HepG2 (cell line): ENCODE measurements at regions not wholly inside any gene's neighbourhood (a gene's known extent, or its start where the extent isn't known, plus 50 kb on each side); places are given as distances from the start of the nearest gene placed in this dataset.

Experiments used
- EP300 ChIP-seq, 3 experiments: sonication (generic) in 1 of 3; formaldehyde crosslinking in 1 of 3; IDR thresholded peaks; 2 replicates each; pipeline versions ENCODE4 v1.5.1 to v1.6.1; 2011 to 2020; ENCODE audit warnings: low read depth in 2 of 3, low read length in 2 of 3, borderline replicate concordance in 1 of 3, improper control_type of control experiment in 1 of 3, mild to moderate bottlenecking in 1 of 3, missing genetic modification reagents in 1 of 3, moderate library complexity in 1 of 3
- FOXA3 ChIP-seq: IDR thresholded peaks from 2 replicates; pipeline ENCODE4 v1.6.1; 2016; ENCODE audit warnings: missing genetic modification reagents, missing compliant biosample characterization
- FOXM1 ChIP-seq: sonication (generic); formaldehyde crosslinking; IDR thresholded peaks from 2 replicates; pipeline ENCODE4 v1.5.0; 2020; ENCODE audit warnings: missing genetic modification reagents
- HOXA9 ChIP-seq: sonication (generic); formaldehyde crosslinking; IDR thresholded peaks from 2 replicates; pipeline ENCODE4 v1.8.1; 2022; ENCODE audit warnings: missing genetic modification reagents, mild to moderate bottlenecking, moderate library complexity, borderline replicate concordance
- RAD21 ChIP-seq: fragments of 450-650 bp; formaldehyde crosslinking; IDR thresholded peaks from 2 replicates; pipeline ENCODE4 v1.5.0; 2020; ENCODE audit warnings: mild to moderate bottlenecking
- TF ChIP-seq, protein P1 (sequence below): sonication (generic); formaldehyde crosslinking; IDR thresholded peaks from 2 replicates; pipeline ENCODE4 v1.5.0; 2020; ENCODE audit warnings: mild to moderate bottlenecking, missing genetic modification reagents, moderate library complexity
- TF ChIP-seq, protein P2 (sequence below): sonication (generic); formaldehyde crosslinking; IDR thresholded peaks from 2 replicates; pipeline ENCODE4 v1.4.0; 2020; ENCODE audit warnings: missing genetic modification reagents
- TF ChIP-seq, protein P3 (sequence below): sonication (generic); formaldehyde crosslinking; IDR thresholded peaks from 2 replicates; pipeline ENCODE4 v1.4.0; 2020; ENCODE audit warnings: mild to moderate bottlenecking, missing genetic modification reagents
- TF ChIP-seq, protein P4 (sequence below), 2 experiments: sonication (generic) in 1 of 2; formaldehyde crosslinking in 1 of 2; IDR thresholded peaks; 2 replicates each; pipeline versions ENCODE4 v1.5.1 to v1.6.1; 2011 to 2020; ENCODE audit warnings: borderline replicate concordance in 1 of 2, low read depth in 1 of 2, low read length in 1 of 2, mild to moderate bottlenecking in 1 of 2, missing genetic modification reagents in 1 of 2, moderate library complexity in 1 of 2
- TF ChIP-seq, protein P5 (sequence below): IDR thresholded peaks from 2 replicates; pipeline ENCODE4 v1.6.1; 2016

DNA sequence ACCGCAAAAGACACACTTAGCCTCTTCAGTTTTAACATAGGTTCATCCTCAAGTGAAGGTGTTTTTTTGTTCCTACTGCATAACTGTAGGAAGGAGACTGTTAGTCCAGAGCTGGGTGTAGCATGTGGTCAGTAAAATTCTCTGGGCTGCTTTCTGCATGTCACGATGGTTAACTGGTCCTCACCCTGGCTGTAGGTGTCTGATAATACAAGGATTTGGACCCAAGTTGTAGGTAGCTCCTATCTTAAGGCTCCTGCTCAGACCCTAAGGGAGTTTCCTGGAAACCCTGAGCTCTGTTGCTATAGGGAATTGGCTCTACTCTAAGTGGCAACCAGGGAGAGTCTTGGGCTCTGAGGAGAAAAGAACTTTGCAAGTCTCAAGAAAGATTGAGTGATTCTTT is 112.9 kb downstream of the SAMD9 start:
- TF ChIP-seq, protein P1, sequence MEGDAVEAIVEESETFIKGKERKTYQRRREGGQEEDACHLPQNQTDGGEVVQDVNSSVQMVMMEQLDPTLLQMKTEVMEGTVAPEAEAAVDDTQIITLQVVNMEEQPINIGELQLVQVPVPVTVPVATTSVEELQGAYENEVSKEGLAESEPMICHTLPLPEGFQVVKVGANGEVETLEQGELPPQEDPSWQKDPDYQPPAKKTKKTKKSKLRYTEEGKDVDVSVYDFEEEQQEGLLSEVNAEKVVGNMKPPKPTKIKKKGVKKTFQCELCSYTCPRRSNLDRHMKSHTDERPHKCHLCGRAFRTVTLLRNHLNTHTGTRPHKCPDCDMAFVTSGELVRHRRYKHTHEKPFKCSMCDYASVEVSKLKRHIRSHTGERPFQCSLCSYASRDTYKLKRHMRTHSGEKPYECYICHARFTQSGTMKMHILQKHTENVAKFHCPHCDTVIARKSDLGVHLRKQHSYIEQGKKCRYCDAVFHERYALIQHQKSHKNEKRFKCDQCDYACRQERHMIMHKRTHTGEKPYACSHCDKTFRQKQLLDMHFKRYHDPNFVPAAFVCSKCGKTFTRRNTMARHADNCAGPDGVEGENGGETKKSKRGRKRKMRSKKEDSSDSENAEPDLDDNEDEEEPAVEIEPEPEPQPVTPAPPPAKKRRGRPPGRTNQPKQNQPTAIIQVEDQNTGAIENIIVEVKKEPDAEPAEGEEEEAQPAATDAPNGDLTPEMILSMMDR (CRISPR knock-in tag), result no peak
- TF ChIP-seq RAD21 (no peak), HOXA9 (CRISPR knock-in tag) (no peak), FOXM1 (CRISPR knock-in tag) (no peak), EP300 (IDR thresholded peaks at IDR 0.05; ENCODE audit: low read depth in 2 of 2, low read length in 2 of 2) (no peak), EP300 (CRISPR knock-in tag; IDR thresholded peaks at IDR 0.05; ENCODE audit: borderline replicate concordance) (no peak), FOXA3 (CRISPR knock-in tag) (no peak)
- TF ChIP-seq, protein P2, sequence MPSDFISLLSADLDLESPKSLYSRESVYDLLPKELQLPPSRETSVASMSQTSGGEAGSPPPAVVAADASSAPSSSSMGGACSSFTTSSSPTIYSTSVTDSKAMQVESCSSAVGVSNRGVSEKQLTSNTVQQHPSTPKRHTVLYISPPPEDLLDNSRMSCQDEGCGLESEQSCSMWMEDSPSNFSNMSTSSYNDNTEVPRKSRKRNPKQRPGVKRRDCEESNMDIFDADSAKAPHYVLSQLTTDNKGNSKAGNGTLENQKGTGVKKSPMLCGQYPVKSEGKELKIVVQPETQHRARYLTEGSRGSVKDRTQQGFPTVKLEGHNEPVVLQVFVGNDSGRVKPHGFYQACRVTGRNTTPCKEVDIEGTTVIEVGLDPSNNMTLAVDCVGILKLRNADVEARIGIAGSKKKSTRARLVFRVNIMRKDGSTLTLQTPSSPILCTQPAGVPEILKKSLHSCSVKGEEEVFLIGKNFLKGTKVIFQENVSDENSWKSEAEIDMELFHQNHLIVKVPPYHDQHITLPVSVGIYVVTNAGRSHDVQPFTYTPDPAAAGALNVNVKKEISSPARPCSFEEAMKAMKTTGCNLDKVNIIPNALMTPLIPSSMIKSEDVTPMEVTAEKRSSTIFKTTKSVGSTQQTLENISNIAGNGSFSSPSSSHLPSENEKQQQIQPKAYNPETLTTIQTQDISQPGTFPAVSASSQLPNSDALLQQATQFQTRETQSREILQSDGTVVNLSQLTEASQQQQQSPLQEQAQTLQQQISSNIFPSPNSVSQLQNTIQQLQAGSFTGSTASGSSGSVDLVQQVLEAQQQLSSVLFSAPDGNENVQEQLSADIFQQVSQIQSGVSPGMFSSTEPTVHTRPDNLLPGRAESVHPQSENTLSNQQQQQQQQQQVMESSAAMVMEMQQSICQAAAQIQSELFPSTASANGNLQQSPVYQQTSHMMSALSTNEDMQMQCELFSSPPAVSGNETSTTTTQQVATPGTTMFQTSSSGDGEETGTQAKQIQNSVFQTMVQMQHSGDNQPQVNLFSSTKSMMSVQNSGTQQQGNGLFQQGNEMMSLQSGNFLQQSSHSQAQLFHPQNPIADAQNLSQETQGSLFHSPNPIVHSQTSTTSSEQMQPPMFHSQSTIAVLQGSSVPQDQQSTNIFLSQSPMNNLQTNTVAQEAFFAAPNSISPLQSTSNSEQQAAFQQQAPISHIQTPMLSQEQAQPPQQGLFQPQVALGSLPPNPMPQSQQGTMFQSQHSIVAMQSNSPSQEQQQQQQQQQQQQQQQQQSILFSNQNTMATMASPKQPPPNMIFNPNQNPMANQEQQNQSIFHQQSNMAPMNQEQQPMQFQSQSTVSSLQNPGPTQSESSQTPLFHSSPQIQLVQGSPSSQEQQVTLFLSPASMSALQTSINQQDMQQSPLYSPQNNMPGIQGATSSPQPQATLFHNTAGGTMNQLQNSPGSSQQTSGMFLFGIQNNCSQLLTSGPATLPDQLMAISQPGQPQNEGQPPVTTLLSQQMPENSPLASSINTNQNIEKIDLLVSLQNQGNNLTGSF (CRISPR knock-in tag), result no peak
- TF ChIP-seq, protein P3, sequence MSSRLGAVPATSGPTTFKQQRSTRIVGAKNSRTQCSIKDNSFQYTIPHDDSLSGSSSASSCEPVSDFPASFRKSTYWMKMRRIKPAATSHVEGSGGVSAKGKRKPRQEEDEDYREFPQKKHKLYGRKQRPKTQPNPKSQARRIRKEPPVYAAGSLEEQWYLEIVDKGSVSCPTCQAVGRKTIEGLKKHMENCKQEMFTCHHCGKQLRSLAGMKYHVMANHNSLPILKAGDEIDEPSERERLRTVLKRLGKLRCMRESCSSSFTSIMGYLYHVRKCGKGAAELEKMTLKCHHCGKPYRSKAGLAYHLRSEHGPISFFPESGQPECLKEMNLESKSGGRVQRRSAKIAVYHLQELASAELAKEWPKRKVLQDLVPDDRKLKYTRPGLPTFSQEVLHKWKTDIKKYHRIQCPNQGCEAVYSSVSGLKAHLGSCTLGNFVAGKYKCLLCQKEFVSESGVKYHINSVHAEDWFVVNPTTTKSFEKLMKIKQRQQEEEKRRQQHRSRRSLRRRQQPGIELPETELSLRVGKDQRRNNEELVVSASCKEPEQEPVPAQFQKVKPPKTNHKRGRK (CRISPR knock-in tag), result no peak
- TF ChIP-seq, protein P4, sequence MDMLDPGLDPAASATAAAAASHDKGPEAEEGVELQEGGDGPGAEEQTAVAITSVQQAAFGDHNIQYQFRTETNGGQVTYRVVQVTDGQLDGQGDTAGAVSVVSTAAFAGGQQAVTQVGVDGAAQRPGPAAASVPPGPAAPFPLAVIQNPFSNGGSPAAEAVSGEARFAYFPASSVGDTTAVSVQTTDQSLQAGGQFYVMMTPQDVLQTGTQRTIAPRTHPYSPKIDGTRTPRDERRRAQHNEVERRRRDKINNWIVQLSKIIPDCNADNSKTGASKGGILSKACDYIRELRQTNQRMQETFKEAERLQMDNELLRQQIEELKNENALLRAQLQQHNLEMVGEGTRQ (IDR thresholded peaks at IDR 0.05; ENCODE audit: low read depth, low read length), result no peak
- TF ChIP-seq, protein P4 (CRISPR knock-in tag; IDR thresholded peaks at IDR 0.05; ENCODE audit: borderline replicate concordance), result no peak
- TF ChIP-seq, protein P5, sequence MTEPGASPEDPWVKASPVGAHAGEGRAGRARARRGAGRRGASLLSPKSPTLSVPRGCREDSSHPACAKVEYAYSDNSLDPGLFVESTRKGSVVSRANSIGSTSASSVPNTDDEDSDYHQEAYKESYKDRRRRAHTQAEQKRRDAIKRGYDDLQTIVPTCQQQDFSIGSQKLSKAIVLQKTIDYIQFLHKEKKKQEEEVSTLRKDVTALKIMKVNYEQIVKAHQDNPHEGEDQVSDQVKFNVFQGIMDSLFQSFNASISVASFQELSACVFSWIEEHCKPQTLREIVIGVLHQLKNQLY (CRISPR knock-in tag), result no peak
